Erythroblast (primary cell): ENCODE measurements at regions not wholly inside any gene's neighbourhood (a gene's known extent, or its start where the extent isn't known, plus 50 kb on each side); places are given as distances from the start of the nearest gene placed in this dataset.
"Not testable (repeated sequence)": the region's sequence is repeated elsewhere in the genome, so short reads cannot be mapped to it uniquely, and the experiment has no call there.

ENCODE experiments used
- DNase-seq, 2 experiments: peaks; one replicate each; lab custom pipeline; 2025; lab: John Stamatoyannopoulos, UW
- GATA1 ChIP-seq: IDR thresholded peaks from 2 replicates; pipeline ENCODE4 v1.6.1; 2011; ENCODE audit warnings: low read depth, mild to moderate bottlenecking, control low read depth, low read length, moderate library complexity
- POLR2A ChIP-seq: IDR thresholded peaks from 2 replicates; pipeline ENCODE4 v1.6.1; 2011; ENCODE audit warnings: mild to moderate bottlenecking, low read length

- no peak for DNase-seq
- no peak for TF ChIP-seq POLR2A
- TF ChIP-seq GATA1 = no peak
Measured at GRCh38 chr2:126041391-126042047, 614.4 kb upstream of the GYPC start.

- TF ChIP-seq POLR2A (no peak), GATA1 (no peak)
- DNase-seq = no peak
Measured at GRCh38 chr2:126042089-126042488, 613.9 kb upstream of the GYPC start.

- TF ChIP-seq POLR2A (no peak), GATA1 (no peak)
- no peak for DNase-seq
Measured at GRCh38 chr2:126048719-126049118, 607.2 kb upstream of the GYPC start.

- TF ChIP-seq GATA1 (no peak), POLR2A (no peak)
- no peak for DNase-seq
Measured at GRCh38 chr2:126049461-126049860, 606.5 kb upstream of the GYPC start.

- DNase-seq = no peak
- TF ChIP-seq GATA1 = no peak
- TF ChIP-seq POLR2A = no peak
Measured at GRCh38 chr2:126050991-126051736, 604.8 kb upstream of the GYPC start.

- DNase-seq = not testable (repeated sequence)
Measured at GRCh38 chr2:126051737-126052240, 604.2 kb upstream of the GYPC start.

GRCh38 chr2:126059379-126059778 lies 596.6 kb upstream of the GYPC start:
- TF ChIP-seq GATA1 (no peak), POLR2A (no peak)
- no peak for DNase-seq

- DNase-seq = no peak
- TF ChIP-seq POLR2A (no peak), GATA1 (no peak)
Measured at GRCh38 chr2:126085011-126085795, 570.8 kb upstream of the GYPC start.

GRCh38 chr2:126100962-126101361 lies 555.0 kb upstream of the GYPC start:
- no peak for DNase-seq
- no peak for TF ChIP-seq POLR2A
- TF ChIP-seq GATA1 = no peak

- DNase-seq = no peak
- TF ChIP-seq GATA1 = no peak
- no peak for TF ChIP-seq POLR2A
Measured at GRCh38 chr2:126106006-126106405, 550.0 kb upstream of the GYPC start.

GRCh38 chr2:126107883-126108282 lies 548.1 kb upstream of the GYPC start:
- no peak for TF ChIP-seq POLR2A
- TF ChIP-seq GATA1 = no peak

GRCh38 chr2:126115975-126116374 lies 540.0 kb upstream of the GYPC start:
- TF ChIP-seq GATA1 (no peak), POLR2A (no peak)
- no peak for DNase-seq

More at GRCh38 chr2:126107883-126108282, 548.1 kb upstream of the GYPC start:
- DNase-seq = no peak

- no peak for DNase-seq
- no peak for TF ChIP-seq GATA1
Measured at GRCh38 chr2:126117886-126118285, 538.1 kb upstream of the GYPC start.

- TF ChIP-seq GATA1 (no peak), POLR2A (no peak)
- DNase-seq = no peak
Measured at GRCh38 chr2:126145752-126146151, 510.2 kb upstream of the GYPC start.
